GM23338 (cell line): ENCODE measurements at regions not wholly inside any gene's neighbourhood (a gene's known extent, or its start where the extent isn't known, plus 50 kb on each side); places are given as distances from the start of the nearest gene placed in this dataset.

ENCODE experiments used
- ATAC-seq: fragments of 200-7000 bp; cut with Tn5 transposase; 3 replicates; pipeline ENCODE4 v1.9.1; 2020
- DNase-seq: peaks from one replicate; pipeline ENCODE4 v3.0.0-alpha.2; 2015; ENCODE audit warnings: low spot score
- H2AFZ ChIP-seq: fragments of 200-600 bp; sonication (generic); 2 replicates; pipeline ENCODE4 v1.8.0; 2016; ENCODE audit warnings: antibody characterized with exemption, mild to moderate bottlenecking, moderate library complexity
- H3F3A ChIP-seq: fragments of 200-600 bp; sonication (generic); replicated peaks from 2 replicates; pipeline ENCODE4 v1.8.0; 2017; ENCODE audit warnings: antibody characterized with exemption, mixed run types, low read depth
- H3K27ac ChIP-seq: fragments of 200-600 bp; sonication (generic); 2 replicates; pipeline ENCODE4 v1.6.1; 2016; ENCODE audit warnings: low read depth
- H3K27me3 ChIP-seq: fragments of 200-600 bp; sonication (generic); 2 replicates; pipeline ENCODE4 v1.8.0; 2016; ENCODE audit warnings: mild to moderate bottlenecking, mixed run types, moderate library complexity; ENCODE audit not compliant: insufficient read depth
- H3K36me3 ChIP-seq: fragments of 200-600 bp; sonication (generic); 2 replicates; pipeline ENCODE4 v1.8.0; 2016; ENCODE audit warnings: mild to moderate bottlenecking; ENCODE audit not compliant: insufficient read depth
- H3K4me1 ChIP-seq: fragments of 200-600 bp; sonication (generic); 2 replicates; pipeline ENCODE4 v1.8.0; 2016; ENCODE audit warnings: mild to moderate bottlenecking, moderate library complexity; ENCODE audit not compliant: insufficient read depth
- H3K4me2 ChIP-seq: fragments of 200-600 bp; sonication (generic); 2 replicates; pipeline ENCODE4 v1.7.1; 2017; ENCODE audit warnings: mixed run types
- H3K4me3 ChIP-seq: fragments of 200-600 bp; sonication (generic); 2 replicates; pipeline ENCODE4 v1.6.1; 2016; ENCODE audit warnings: mixed run types
- H3K79me2 ChIP-seq: fragments of 200-600 bp; sonication (generic); replicated peaks from 2 replicates; pipeline ENCODE4 v1.8.0; 2017; ENCODE audit warnings: mild to moderate bottlenecking; ENCODE audit not compliant: insufficient read depth
- H3K9me2 ChIP-seq: fragments of 200-600 bp; sonication (generic); 2 replicates; pipeline ENCODE4 v1.8.0; 2017; ENCODE audit not compliant: insufficient read depth
- H4K20me1 ChIP-seq: fragments of 200-600 bp; sonication (generic); replicated peaks from 2 replicates; pipeline ENCODE4 v1.8.0; 2017; ENCODE audit warnings: mild to moderate bottlenecking; ENCODE audit not compliant: insufficient read depth
- H3K27ac Mint-ChIP-seq: 2 replicates; pipeline ENCODE4 v1.8.0; 2020; ENCODE audit warnings: inconsistent platforms, mild to moderate bottlenecking, moderate library complexity, mixed read lengths
- H3K27me3 Mint-ChIP-seq: 3 replicates; pipeline ENCODE4 v1.8.0; 2022; ENCODE audit warnings: low read depth, mild to moderate bottlenecking, moderate library complexity, mixed read lengths, inconsistent platforms; ENCODE audit not compliant: insufficient read depth, poor library complexity
- H3K36me3 Mint-ChIP-seq: 3 replicates; pipeline ENCODE4 v1.8.0; 2021; ENCODE audit warnings: low read depth, mild to moderate bottlenecking, inconsistent platforms, moderate library complexity, mixed read lengths
- H3K4me1 Mint-ChIP-seq: 3 replicates; pipeline ENCODE4 v1.8.0; 2020; ENCODE audit warnings: mild to moderate bottlenecking, inconsistent platforms, mixed read lengths
- H3K4me3 Mint-ChIP-seq: 3 replicates; pipeline ENCODE4 v1.8.0; 2021; ENCODE audit warnings: moderate library complexity, mild to moderate bottlenecking, inconsistent platforms, mixed read lengths
- H3K9me3 Mint-ChIP-seq: 3 replicates; pipeline ENCODE4 v1.8.0; 2020; ENCODE audit warnings: moderate library complexity, mild to moderate bottlenecking, inconsistent platforms, mixed read lengths
- CREB1 ChIP-seq: fragments of 250-450 bp; sonication (Bioruptor Pico); IDR thresholded peaks from 2 replicates; pipeline ENCODE4 v1.5.0; 2020; ENCODE audit warnings: low read depth, mild to moderate bottlenecking, moderate library complexity
- ETS1 ChIP-seq: IDR thresholded peaks from 2 replicates; pipeline ENCODE4 v1.6.1; 2016; ENCODE audit warnings: antibody characterized with exemption
- EZH2phosphoT487 ChIP-seq: fragments of 200-600 bp; sonication (generic); IDR thresholded peaks from one replicate; pipeline ENCODE4 v1.8.1; 2018; ENCODE audit warnings: antibody characterized with exemption; ENCODE audit not compliant: unreplicated experiment
- JUNB ChIP-seq: IDR thresholded peaks from one replicate; pipeline ENCODE4 v1.6.1; 2016; ENCODE audit warnings: antibody characterized with exemption; ENCODE audit not compliant: unreplicated experiment
- POLR2AphosphoS5 ChIP-seq: IDR thresholded peaks from 2 replicates; pipeline ENCODE4 v1.6.1; 2016; ENCODE audit warnings: antibody characterized with exemption, low read depth
- REST ChIP-seq: IDR thresholded peaks from one replicate; pipeline ENCODE4 v1.6.1; 2018; ENCODE audit warnings: antibody characterized with exemption; ENCODE audit not compliant: unreplicated experiment
- ZNF331 ChIP-seq: fragments of 250-450 bp; sonication (Bioruptor Pico); IDR thresholded peaks from 2 replicates; pipeline ENCODE4 v1.5.0; 2020; ENCODE audit warnings: low read depth, mild to moderate bottlenecking, moderate library complexity
- ZNF462 ChIP-seq: fragments of 250-450 bp; sonication (Bioruptor Pico); IDR thresholded peaks from 2 replicates; pipeline ENCODE4 v1.5.0; 2020; ENCODE audit warnings: mild to moderate bottlenecking, moderate library complexity

- H3K9me2 ChIP-seq = no peaks in the 10 kb centered on the region
- no peak overlapping the region for H3K4me3 ChIP-seq
- TF ChIP-seq REST = no peak
- no peak for TF ChIP-seq CREB1
- no peak for TF ChIP-seq ZNF462 (CRISPR knock-in tag)
- no peak for TF ChIP-seq POLR2AphosphoS5
- no peak for TF ChIP-seq JUNB
- TF ChIP-seq ZNF331 (CRISPR knock-in tag) = no peak
- TF ChIP-seq ETS1 = no peak
- TF ChIP-seq EZH2phosphoT487 = no peak
- H3K27ac Mint-ChIP-seq = no peak overlapping the region
- peaks cover 20% of the 10 kb centered on the region for H3K27me3 Mint-ChIP-seq
- H3K4me3 Mint-ChIP-seq = no peak overlapping the region
- H3K36me3 Mint-ChIP-seq = no peaks in the 10 kb centered on the region
- no peaks in the 10 kb centered on the region for H3K36me3 ChIP-seq
- peaks cover 6% of the 10 kb centered on the region; the same call in 1 of the 3 replicates for H3K4me1 Mint-ChIP-seq
- H3K4me1 ChIP-seq = no peaks in the 10 kb centered on the region; the same call in 1 of the 2 replicates
- no peaks in the 10 kb centered on the region for H3F3A ChIP-seq
- H3K9me3 Mint-ChIP-seq = no peaks in the 10 kb centered on the region; the same call in 2 of the 3 replicates
- ATAC-seq (peak; percentile 10; the same call in 1 of the 3 replicates), DNase-seq (no peak)
- no peak overlapping the region for H2AFZ ChIP-seq
- no peak overlapping the region for H3K27ac ChIP-seq
- no peaks in the 10 kb centered on the region for H3K79me2 ChIP-seq
- no peaks in the 10 kb centered on the region for H3K27me3 ChIP-seq
- no peak overlapping the region for H3K4me2 ChIP-seq
- no peaks in the 10 kb centered on the region for H4K20me1 ChIP-seq
These were observed 78.5 kb upstream of the BHLHE23 start for GRCh38 chr20:63085151-63085861.
